Right renal cortex interstitium (tissue), 3 donors: ENCODE measurements at regions not wholly inside any gene's neighbourhood (a gene's known extent, or its start where the extent isn't known, plus 50 kb on each side); places are given as distances from the start of the nearest gene placed in this dataset.
A peak's percentile ranks its signal among the peaks of the same experiment; 100 is the strongest.
"Not testable (repeated sequence)": the region's sequence is repeated elsewhere in the genome, so short reads cannot be mapped to it uniquely, and the experiment has no call there.

Experiments used
- DNase-seq, 3 donors: peaks; one replicate each; pipeline ENCODE4 v3.0.0-alpha.2; 2013; ENCODE audit warnings: low read depth in 3 of 3, low spot score in 2 of 3

DNA sequence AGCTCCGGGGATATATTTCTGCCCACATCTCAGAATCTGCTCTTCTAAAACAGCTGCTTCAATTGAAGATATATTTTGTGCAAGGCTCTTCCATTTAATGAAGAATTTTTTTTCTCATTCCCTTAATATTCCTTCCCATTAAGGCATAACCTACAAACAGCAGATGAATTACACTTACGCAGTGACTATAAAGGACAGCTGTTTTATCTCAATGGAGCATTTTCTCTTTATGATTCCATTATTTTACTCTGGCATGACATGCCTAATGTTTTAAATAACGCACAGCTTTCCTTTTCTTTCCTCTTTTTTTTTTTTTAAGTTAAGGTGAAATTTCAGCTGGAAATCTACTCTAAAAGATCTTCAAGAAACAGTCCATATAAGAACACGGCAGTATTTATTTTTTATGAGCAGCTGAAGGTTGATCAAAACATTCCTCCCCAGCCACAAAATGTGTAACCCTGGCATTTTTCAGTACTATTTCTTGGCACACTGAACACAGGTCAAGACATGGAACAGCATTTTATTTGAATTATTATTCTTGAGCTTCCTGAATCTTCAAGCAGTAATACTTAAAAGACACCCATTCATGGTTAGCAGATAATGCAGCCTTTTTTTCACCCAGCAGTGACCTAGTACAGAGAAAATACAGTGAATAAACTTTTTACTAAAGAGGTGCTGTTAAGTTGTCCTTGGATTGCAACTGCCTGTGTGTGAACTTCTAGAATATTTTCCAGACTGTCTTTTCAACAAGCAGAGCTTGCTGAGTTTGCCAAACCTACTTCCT is 118.1 kb upstream of the FOXN3 start:
- peak in 2 of 3 donors; percentile 21 to 29 for DNase-seq

DNA sequence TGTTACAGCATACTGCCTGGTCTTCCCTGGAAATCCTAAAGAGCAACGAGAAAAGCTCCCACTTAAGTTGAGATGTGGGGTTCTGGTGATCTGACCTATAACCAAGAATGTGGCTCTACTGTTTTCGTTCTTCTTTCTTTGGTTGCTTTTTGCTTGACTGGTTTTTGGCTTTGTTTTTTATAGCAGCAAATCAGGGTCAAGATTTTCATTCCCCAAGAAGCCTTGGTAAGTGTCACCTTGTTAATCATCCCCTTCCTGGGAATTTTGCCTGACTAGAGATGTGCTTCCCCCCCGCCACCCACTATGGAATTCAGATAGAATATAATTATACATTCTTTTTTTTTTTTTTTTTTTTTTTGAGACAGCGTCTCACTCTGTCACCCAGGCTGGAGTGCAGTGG is 116.7 kb upstream of the FOXN3 start:
- DNase-seq, result no peak

DNA sequence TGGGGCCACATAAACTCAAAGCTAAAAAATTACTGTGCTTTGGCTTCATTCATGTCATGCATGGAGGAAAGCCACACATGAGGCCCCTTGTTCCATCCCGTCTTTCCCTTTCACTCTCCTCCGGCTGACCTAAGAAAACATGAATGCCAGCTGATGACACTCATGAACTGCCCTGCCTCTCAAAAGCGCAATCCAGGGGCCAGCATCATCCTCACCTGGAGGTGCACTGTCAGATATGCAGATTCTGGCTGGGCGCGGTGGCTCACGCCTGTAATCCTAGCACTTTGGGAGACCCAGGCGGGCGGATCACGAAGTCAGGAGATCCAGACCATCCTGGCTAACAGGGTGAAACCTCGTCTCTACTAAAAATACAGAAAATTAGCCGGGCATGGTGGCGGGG is 116.1 kb upstream of the FOXN3 start:
- DNase-seq, result no peak

- no peak for DNase-seq
Measured at GRCh38 chr14:89531661-89532335, 114.8 kb upstream of the FOXN3 start.

GRCh38 chr14:89524990-89525667 is 108.1 kb upstream of the FOXN3 start:
- DNase-seq, result no peak

DNA sequence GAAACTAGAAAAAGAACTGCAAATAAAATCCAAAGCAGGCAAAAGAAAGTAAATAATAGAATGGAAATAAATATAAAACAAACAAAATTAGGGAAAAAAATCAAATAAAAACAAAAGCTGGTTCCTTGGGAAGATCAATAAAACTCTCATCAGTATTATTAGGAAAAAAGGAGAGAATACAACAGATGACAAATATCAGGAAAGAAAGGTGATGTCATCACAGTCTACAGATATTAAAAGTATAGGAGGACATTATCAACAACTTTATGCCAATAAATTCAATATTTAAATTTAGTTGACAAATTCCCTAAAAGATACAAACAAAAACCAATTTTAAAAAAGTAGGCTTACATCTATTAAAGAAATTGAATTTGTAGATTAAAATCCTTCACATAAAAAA is 107.4 kb upstream of the FOXN3 start:
- no peak for DNase-seq

GRCh38 chr14:89521988-89522387 is 105.0 kb upstream of the FOXN3 start:
- no peak for DNase-seq

GRCh38 chr14:89519040-89519439 is 102.0 kb upstream of the FOXN3 start:
- DNase-seq, result no peak

GRCh38 chr14:89516173-89516572 is 99.1 kb upstream of the FOXN3 start:
- DNase-seq, result no peak

- DNase-seq, result no peak
Measured at GRCh38 chr14:89514601-89515000, 97.6 kb upstream of the FOXN3 start.

GRCh38 chr14:89509891-89510290 is 92.9 kb upstream of the FOXN3 start:
- no peak for DNase-seq

- no peak for DNase-seq
Measured at GRCh38 chr14:89508863-89509262, 91.8 kb upstream of the FOXN3 start.

DNA sequence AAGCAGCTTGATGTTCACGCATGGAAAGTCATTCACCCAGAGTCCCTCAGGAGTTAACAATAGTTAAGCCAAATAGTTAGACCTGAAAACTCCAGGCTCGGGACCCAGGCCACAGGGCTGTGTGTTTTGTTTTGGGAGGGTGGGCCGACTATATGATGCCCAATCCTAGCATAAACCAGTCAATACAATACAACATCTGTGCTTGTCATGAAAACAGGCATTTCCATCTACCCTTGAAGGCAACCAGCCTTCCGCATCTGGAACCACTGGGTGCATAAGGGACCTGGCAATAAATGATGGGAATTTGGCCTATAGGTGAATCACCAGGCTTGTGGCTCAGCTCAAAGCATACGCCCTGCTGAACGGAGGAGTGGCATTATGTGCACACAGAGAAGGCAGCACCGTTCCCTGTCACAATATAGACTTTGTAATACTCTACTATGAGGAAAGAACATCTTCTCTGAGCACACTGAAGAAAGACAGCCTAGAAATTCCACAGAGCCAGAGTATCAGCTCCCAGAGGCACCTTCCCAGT is 91.0 kb upstream of the FOXN3 start:
- no peak for DNase-seq

- DNase-seq, result no peak
Measured at GRCh38 chr14:89507521-89507920, 90.5 kb upstream of the FOXN3 start.

GRCh38 chr14:89506891-89507452 is 89.9 kb upstream of the FOXN3 start:
- not testable (repeated sequence) for DNase-seq

DNA sequence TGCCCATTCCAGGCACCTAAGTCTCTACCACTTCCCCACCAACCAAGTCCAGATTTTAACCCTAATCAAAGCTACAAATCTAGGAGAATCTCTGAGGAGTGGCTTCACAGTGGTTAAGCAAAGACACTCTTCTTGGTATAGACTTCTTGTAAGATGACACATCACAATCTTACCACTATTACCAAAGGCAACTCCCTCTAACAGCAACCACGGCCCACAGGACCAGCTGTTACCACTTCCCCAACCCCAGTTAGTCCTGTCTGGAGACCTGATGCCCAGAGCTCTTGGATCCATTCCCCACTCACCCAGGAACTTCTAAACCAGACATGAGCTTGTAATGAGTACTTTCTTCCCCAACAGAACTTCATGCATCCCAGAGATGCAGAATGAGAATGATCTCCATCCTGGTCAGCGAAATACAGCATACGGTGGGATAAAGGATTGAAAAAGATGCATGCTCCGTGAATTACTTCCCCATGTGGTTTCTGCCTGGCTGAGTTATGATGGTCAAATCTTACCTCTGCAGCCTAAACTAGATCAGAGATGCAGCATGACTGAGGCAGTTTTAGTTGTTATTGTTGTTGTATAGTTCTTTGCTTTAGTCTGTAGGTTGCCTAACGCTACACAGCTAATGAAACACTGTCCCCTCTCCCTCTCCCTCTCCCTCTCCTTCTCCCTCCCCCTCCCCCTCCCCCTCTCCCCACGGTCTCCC is 87.7 kb upstream of the FOXN3 start:
- no peak for DNase-seq

- no peak for DNase-seq
Measured at GRCh38 chr14:89504091-89504490, 87.1 kb upstream of the FOXN3 start.

GRCh38 chr14:89503431-89503996 is 86.5 kb upstream of the FOXN3 start:
- no peak for DNase-seq

DNA sequence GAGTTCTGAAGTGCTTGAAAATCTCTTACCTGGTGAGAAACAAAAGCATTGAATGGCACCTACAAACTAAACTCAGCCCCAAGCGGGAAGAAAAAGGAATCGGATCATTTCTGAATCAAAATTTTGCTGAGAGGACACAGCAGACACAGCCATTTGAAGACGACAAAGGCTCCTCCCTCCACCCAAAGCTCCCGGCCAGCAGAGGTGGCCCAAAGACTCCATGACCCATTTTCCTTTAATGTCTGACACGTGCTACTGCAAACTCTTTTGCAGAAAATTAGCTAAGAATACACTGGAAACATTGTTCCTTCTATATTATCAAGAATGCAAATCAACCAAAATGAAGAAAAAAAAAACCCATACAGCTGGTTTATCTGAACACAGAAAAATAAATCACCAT is 85.9 kb upstream of the FOXN3 start:
- no peak for DNase-seq

DNA sequence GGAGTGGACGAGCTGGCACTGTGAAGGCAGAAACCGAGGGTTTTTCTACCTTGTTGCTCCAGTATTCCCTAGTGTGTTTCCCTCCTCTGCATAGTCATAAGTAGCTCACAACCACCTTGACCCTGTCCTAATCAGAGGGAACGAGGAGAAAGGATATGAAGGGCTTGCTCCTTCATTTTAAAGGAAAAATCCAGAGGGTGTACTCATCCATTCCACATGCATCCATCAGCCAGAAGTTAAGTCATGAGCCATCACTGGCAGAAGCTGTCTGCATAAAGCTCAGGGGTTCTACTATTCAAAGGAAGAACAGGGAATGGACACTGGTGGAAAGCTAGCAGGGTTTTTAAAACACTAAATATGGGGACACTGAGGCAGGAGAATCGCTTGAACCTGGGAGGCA is 84.3 kb upstream of the FOXN3 start:
- no peak for DNase-seq
